ENCODE measurements at regions not wholly inside any gene's neighbourhood (a gene's known extent, or its start where the extent isn't known, plus 50 kb on each side); places are given as distances from the start of the nearest gene placed in this dataset.

GRCh38 chr1:30475201-30475600 lies 248.2 kb downstream of the MATN1 start:
- TF ChIP-seq TAF1 (IDR thresholded peaks at IDR 0.05; ENCODE audit: low read depth, low read length) (no peak), POLR2AphosphoS5 (IDR thresholded peaks at IDR 0.05; ENCODE audit: low read depth, low read length) (no peak), POLR2A (IDR thresholded peaks at IDR 0.05; ENCODE audit: low read depth, low read length) (no peak), POU2F2 (IDR thresholded peaks at IDR 0.05; ENCODE audit: low read depth, low read length) (no peak), SPI1 (IDR thresholded peaks at IDR 0.05; ENCODE audit: low read depth, low read length) (no peak)
